ENCODE measurements at regions not wholly inside any gene's neighbourhood (a gene's known extent, or its start where the extent isn't known, plus 50 kb on each side); places are given as distances from the start of the nearest gene placed in this dataset.
"Not testable (repeated sequence)": the region's sequence is repeated elsewhere in the genome, so short reads cannot be mapped to it uniquely, and the experiment has no call there.

GRCh38 chr11:38718659-38719058 is 2120.6 kb upstream of the RAG2 start:
- no peak for DNase-seq (ENCODE audit: low read depth)

- no peak for DNase-seq (ENCODE audit: low read depth)
Observed at GRCh38 chr11:38718049-38718448, 2120.0 kb upstream of the RAG2 start.

- DNase-seq (ENCODE audit: low read depth): no peak
Observed at GRCh38 chr11:38711110-38711509, 2113.1 kb upstream of the RAG2 start.

GRCh38 chr11:38710262-38710661 is 2112.2 kb upstream of the RAG2 start:
- DNase-seq (ENCODE audit: low read depth): no peak

GRCh38 chr11:38700111-38700510 is 2102.1 kb upstream of the RAG2 start:
- no peak for DNase-seq (ENCODE audit: low read depth)

GRCh38 chr11:38693306-38693705 is 2095.3 kb upstream of the RAG2 start:
- no peak for DNase-seq (ENCODE audit: low read depth)

- not testable (repeated sequence) for DNase-seq (ENCODE audit: low read depth)
Observed at GRCh38 chr11:38690211-38690610, 2092.2 kb upstream of the RAG2 start.

GRCh38 chr11:38687008-38687407 is 2089.0 kb upstream of the RAG2 start:
- DNase-seq (ENCODE audit: low read depth): no peak

GRCh38 chr11:38683484-38683883 is 2085.4 kb upstream of the RAG2 start:
- DNase-seq (ENCODE audit: low read depth): no peak

- no peak for DNase-seq (ENCODE audit: low read depth)
Observed at GRCh38 chr11:38680746-38681145, 2082.7 kb upstream of the RAG2 start.

- DNase-seq (ENCODE audit: low read depth): no peak
Observed at GRCh38 chr11:38680166-38680565, 2082.1 kb upstream of the RAG2 start.

- DNase-seq (ENCODE audit: low read depth): no peak
Observed at GRCh38 chr11:38672445-38672844, 2074.4 kb upstream of the RAG2 start.

- DNase-seq (ENCODE audit: low read depth): no peak
Observed at GRCh38 chr11:38667359-38667758, 2069.3 kb upstream of the RAG2 start.

- no peak for DNase-seq (ENCODE audit: low read depth)
Observed at GRCh38 chr11:38648604-38649003, 2050.6 kb upstream of the RAG2 start.

GRCh38 chr11:38646382-38646781 is 2048.3 kb upstream of the RAG2 start:
- DNase-seq (ENCODE audit: low read depth): no peak

GRCh38 chr11:38640854-38641253 is 2042.8 kb upstream of the RAG2 start:
- DNase-seq (ENCODE audit: low read depth): no peak

- DNase-seq (ENCODE audit: low read depth): no peak
Observed at GRCh38 chr11:38612701-38613100, 2014.7 kb upstream of the RAG2 start.

GRCh38 chr11:38601371-38601770 is 2003.3 kb upstream of the RAG2 start:
- DNase-seq (ENCODE audit: low read depth): not testable (repeated sequence)

- DNase-seq (ENCODE audit: low read depth): no peak
Observed at GRCh38 chr11:38598418-38598817, 2000.4 kb upstream of the RAG2 start.

- DNase-seq (ENCODE audit: low read depth): not testable (repeated sequence)
Observed at GRCh38 chr11:38595359-38596016, 1997.5 kb upstream of the RAG2 start.

GRCh38 chr11:38594895-38595294 is 1996.9 kb upstream of the RAG2 start:
- no peak for DNase-seq (ENCODE audit: low read depth)

GRCh38 chr11:38593649-38594048 is 1995.6 kb upstream of the RAG2 start:
- DNase-seq (ENCODE audit: low read depth): no peak

- DNase-seq (ENCODE audit: low read depth): no peak
Observed at GRCh38 chr11:38582756-38583155, 1984.7 kb upstream of the RAG2 start.

GRCh38 chr11:38582151-38582550 is 1984.1 kb upstream of the RAG2 start:
- no peak for DNase-seq (ENCODE audit: low read depth)

GRCh38 chr11:38577769-38578168 is 1979.7 kb upstream of the RAG2 start:
- no peak for DNase-seq (ENCODE audit: low read depth)

All from GM04504 (cell line).